ENCODE measurements at regions not wholly inside any gene's neighbourhood (a gene's known extent, or its start where the extent isn't known, plus 50 kb on each side); places are given as distances from the start of the nearest gene placed in this dataset.

DNA sequence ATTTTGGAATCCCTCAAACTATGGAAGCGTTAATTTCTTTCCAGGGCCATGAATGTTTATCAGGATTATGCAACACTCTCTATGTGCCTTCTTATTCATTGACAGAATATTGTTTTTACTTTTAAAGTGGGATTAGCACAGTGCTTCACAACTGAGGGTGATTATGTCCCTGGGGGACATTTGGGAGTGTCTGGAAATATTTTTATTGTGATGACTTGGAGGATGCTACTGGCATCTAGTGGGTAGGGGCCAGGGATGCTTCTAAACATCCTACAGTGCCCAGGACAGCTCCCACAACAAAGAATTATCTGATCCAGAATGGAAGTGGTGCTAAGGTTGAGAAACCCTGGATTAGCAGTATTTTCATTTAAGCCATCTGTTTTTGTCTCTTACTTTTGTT lies 338.5 kb upstream of the SOX5 start:
- H3K4me3 ChIP-seq (ENCODE audit: low read depth, low read length) = no peak overlapping the region
- TF ChIP-seq, protein P1, sequence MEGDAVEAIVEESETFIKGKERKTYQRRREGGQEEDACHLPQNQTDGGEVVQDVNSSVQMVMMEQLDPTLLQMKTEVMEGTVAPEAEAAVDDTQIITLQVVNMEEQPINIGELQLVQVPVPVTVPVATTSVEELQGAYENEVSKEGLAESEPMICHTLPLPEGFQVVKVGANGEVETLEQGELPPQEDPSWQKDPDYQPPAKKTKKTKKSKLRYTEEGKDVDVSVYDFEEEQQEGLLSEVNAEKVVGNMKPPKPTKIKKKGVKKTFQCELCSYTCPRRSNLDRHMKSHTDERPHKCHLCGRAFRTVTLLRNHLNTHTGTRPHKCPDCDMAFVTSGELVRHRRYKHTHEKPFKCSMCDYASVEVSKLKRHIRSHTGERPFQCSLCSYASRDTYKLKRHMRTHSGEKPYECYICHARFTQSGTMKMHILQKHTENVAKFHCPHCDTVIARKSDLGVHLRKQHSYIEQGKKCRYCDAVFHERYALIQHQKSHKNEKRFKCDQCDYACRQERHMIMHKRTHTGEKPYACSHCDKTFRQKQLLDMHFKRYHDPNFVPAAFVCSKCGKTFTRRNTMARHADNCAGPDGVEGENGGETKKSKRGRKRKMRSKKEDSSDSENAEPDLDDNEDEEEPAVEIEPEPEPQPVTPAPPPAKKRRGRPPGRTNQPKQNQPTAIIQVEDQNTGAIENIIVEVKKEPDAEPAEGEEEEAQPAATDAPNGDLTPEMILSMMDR (IDR thresholded peaks at IDR 0.05; ENCODE audit: insufficient read depth, low read depth, low read length) = no peak
- H3K27me3 ChIP-seq (ENCODE audit: control insufficient read depth, insufficient read depth, low read length) = no peaks in the 10 kb centered on the region
- CTCF ChIA-PET = no interaction called here
- DNase-seq (ENCODE audit: low read depth) = no peak
- no peaks in the 10 kb centered on the region for H3K36me3 ChIP-seq (ENCODE audit: control insufficient read depth, insufficient read depth, low read length)
- POLR2A ChIA-PET = no interaction called here

DNA sequence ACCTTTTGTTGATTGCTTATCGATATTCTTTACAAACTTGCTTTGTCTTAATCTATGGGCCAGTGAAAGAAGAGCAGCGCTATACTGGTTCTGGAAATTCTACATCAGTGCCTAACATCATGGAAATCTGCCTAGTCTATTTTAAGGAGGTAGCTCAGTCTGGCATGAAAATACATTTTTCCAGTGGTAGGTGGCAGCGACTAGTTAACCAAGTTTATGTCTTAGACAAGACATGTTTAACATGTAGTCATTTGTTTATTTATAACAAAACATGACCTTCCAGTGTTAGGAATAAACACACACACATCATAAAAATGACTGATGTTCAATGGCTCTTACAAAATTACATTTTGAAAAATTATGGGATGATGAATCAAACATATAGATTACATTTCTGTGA lies 336.0 kb upstream of the SOX5 start:
- TF ChIP-seq, protein P1 (IDR thresholded peaks at IDR 0.05; ENCODE audit: insufficient read depth, low read depth, low read length) = no peak
- ChIA-PET CTCF (interaction anchor here (0.6 kb wide), 1 partner anchor 582 kb away, joined by 3 read pairs; no protein-coding TSS in a partner anchor), POLR2A (no interaction called here)
- Histone ChIP-seq H3K27me3 (ENCODE audit: control insufficient read depth, insufficient read depth, low read length) (no peaks in the 10 kb centered on the region), H3K36me3 (ENCODE audit: control insufficient read depth, insufficient read depth, low read length) (no peaks in the 10 kb centered on the region), H3K4me3 (ENCODE audit: low read depth, low read length) (no peak overlapping the region)
- no peak for DNase-seq (ENCODE audit: low read depth)

DNA sequence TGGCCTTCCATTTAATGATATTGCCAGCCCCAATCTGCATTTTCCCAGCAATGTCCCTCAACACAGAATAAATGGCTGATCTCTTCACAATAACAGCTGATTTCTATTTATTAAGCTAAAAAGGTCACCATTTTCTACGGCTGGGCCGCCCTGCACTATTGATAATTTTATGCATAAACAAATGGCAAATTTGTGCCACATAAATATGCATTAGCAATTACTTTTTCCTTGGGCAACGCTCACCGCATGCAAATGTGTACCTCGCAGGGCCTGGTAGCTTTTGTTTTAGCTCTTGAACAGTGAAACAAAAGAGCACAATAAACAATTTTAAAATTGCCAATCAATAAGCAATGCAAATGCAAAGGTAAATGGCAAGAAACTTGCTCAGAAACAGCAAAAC lies 331.9 kb upstream of the SOX5 start:
- no peak overlapping the region for H3K4me3 ChIP-seq (ENCODE audit: low read depth, low read length)
- TF ChIP-seq, protein P1 (IDR thresholded peaks at IDR 0.05; ENCODE audit: insufficient read depth, low read depth, low read length) = no peak
- no peaks in the 10 kb centered on the region for H3K36me3 ChIP-seq (ENCODE audit: control insufficient read depth, insufficient read depth, low read length)
- no peak for DNase-seq (ENCODE audit: low read depth)
- no peaks in the 10 kb centered on the region for H3K27me3 ChIP-seq (ENCODE audit: control insufficient read depth, insufficient read depth, low read length)
- ChIA-PET POLR2A (no interaction called here), CTCF (no interaction called here)

DNA sequence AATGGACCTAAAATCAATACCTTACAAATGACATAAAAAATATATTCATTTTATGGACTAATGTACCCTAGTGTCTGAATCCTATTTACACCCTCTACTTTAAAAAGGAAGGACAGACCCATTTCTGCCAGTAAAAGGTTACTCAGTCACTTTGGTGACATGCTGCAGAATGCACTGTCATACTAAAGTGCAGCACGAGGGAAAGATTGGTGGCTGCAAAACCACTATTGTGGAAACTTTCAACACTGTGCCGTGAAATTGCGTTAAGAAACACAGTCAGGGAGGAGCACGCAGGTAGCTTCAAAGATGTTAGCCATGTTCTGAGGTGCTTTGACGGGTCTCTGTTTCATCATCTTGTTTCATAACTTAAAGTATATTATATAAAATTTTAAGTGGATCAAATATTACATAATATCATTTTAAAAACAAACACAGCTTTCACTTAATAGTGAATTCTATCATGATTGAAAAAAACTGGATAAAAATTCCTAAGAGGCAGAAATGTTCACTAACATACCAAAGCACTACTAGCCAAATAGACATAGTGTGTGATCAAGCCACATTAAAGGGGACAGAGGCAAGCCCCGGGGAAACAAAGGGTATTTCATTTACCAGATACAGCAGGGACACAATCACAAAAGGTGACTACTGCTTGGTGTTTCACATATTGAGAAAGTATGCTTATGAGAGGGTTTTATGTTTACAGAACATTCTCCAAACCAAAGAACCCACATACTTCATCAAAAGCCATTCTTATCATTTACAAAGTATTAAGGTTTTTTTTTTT lies 330.8 kb upstream of the SOX5 start:
- ChIA-PET POLR2A (no interaction called here), CTCF (no interaction called here)
- TF ChIP-seq, protein P1 (IDR thresholded peaks at IDR 0.05; ENCODE audit: insufficient read depth, low read depth, low read length) = no peak
- H3K4me3 ChIP-seq (ENCODE audit: low read depth, low read length) = no peak overlapping the region
- H3K36me3 ChIP-seq (ENCODE audit: control insufficient read depth, insufficient read depth, low read length) = no peaks in the 10 kb centered on the region
- no peak for DNase-seq (ENCODE audit: low read depth)
- no peaks in the 10 kb centered on the region for H3K27me3 ChIP-seq (ENCODE audit: control insufficient read depth, insufficient read depth, low read length)

DNA sequence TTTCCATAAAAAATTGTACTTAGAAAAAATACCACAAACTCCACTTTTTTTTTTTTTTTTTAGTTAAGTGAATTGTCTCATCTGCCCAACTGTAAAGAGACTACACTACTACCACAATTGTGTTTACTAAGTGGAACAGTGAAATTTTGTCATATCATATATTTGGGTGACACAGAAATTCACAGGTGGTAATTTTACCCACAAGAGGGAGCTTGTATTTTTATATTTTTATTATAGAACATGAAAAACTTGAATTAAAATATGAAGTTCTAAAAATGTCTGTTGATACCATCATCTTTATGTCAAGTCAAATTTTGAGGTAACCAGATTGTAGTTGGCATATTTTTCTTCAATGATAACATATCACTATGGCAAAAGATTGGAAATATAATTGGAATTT lies 329.4 kb upstream of the SOX5 start:
- DNase-seq (ENCODE audit: low read depth) = no peak
- Histone ChIP-seq H3K4me3 (ENCODE audit: low read depth, low read length) (no peak overlapping the region), H3K36me3 (ENCODE audit: control insufficient read depth, insufficient read depth, low read length) (no peaks in the 10 kb centered on the region), H3K27me3 (ENCODE audit: control insufficient read depth, insufficient read depth, low read length) (no peaks in the 10 kb centered on the region)
- TF ChIP-seq, protein P1 (IDR thresholded peaks at IDR 0.05; ENCODE audit: insufficient read depth, low read depth, low read length) = no peak
- ChIA-PET POLR2A (no interaction called here), CTCF (no interaction called here)
